Natural killer cell (primary cell): ENCODE measurements at regions not wholly inside any gene's neighbourhood (a gene's known extent, or its start where the extent isn't known, plus 50 kb on each side); places are given as distances from the start of the nearest gene placed in this dataset.

Source experiments
- ATAC-seq, 3 donors: fragments of 150-1000 bp in 2 of 3; fragments of 200-7000 bp in 1 of 3; cut with Tn5 transposase; 1 replicate in 1 of 3; 2 replicates in 2 of 3; pipeline ENCODE4 v1.10.0; 2021; ENCODE audit warnings: mild to moderate bottlenecking in 2 of 3, moderate library complexity in 2 of 3
- DNase-seq, 2 donors: peaks; one replicate each; pipeline versions ENCODE4 v3.0.0 to v3.0.0-alpha.2; 2013 to 2021; ENCODE audit warnings: mixed read lengths in 1 of 2
- H3K27ac ChIP-seq: one replicate; pipeline ENCODE4 v1.5.1; 2013; ENCODE audit warnings: mild to moderate bottlenecking, low read length
- H3K27me3 ChIP-seq: one replicate; pipeline ENCODE4 v1.6.1; 2013; ENCODE audit warnings: low read length; ENCODE audit not compliant: control insufficient read depth, insufficient read depth
- H3K36me3 ChIP-seq: one replicate; pipeline ENCODE4 v1.6.1; 2013; ENCODE audit warnings: low read length; ENCODE audit not compliant: control insufficient read depth, insufficient read depth
- H3K4me1 ChIP-seq: one replicate; pipeline ENCODE4 v1.6.1; 2013; ENCODE audit warnings: low read length; ENCODE audit not compliant: control insufficient read depth, insufficient read depth
- H3K4me3 ChIP-seq: one replicate; pipeline ENCODE4 v1.5.1; 2013; ENCODE audit warnings: low read length
- H3K9me3 ChIP-seq: one replicate; pipeline ENCODE4 v1.6.1; 2013; ENCODE audit warnings: low read length; ENCODE audit not compliant: control insufficient read depth, insufficient read depth
- H3K27ac Mint-ChIP-seq, 2 donors: one replicate each; pipeline ENCODE4 v1.8.0; 2022; ENCODE audit warnings: mild to moderate bottlenecking in 2 of 2, mixed read lengths in 2 of 2, moderate library complexity in 1 of 2
- H3K27me3 Mint-ChIP-seq, 2 donors: one replicate each; pipeline ENCODE4 v1.8.0; 2022; ENCODE audit warnings: low read depth in 2 of 2, mixed read lengths in 2 of 2
- H3K36me3 Mint-ChIP-seq: one replicate; pipeline ENCODE4 v1.8.0; 2022; ENCODE audit warnings: mixed read lengths
- H3K4me1 Mint-ChIP-seq, 2 donors: one replicate each; pipeline ENCODE4 v1.8.0; 2022; ENCODE audit warnings: mixed read lengths in 2 of 2
- H3K4me3 Mint-ChIP-seq: one replicate; pipeline ENCODE4 v1.8.0; 2022; ENCODE audit warnings: mild to moderate bottlenecking, moderate library complexity, mixed read lengths
- H3K9me3 Mint-ChIP-seq, 2 donors: one replicate each; pipeline ENCODE4 v1.8.0; 2022; ENCODE audit warnings: mixed read lengths in 2 of 2
- WGBS: methylation state at CpG from one replicate; pipeline ENCODE4 v1.1.7; 2013; ENCODE audit warnings: missing lambda C conversion rate; ENCODE audit not compliant: insufficient coverage; 5-methylcytosine and 5-hydroxymethylcytosine counted together
- intact Hi-C: fragments of 100-400 bp; cut with micrococcal nuclease; formaldehyde crosslinking; loops from one replicate; pipeline ENCODE4 v1.14.2; 2022
- TF ChIP-seq, protein P1 (sequence below): fragments of 200-600 bp; IDR thresholded peaks from one replicate; pipeline ENCODE4 v1.8.0; 2022; ENCODE audit warnings: antibody characterized with exemption

GRCh38 chr16:61194573-61194972, 841.7 kb downstream of the CDH8 start:
- no peaks in the 10 kb centered on the region for H3K4me1 ChIP-seq
- TF ChIP-seq, protein P1, sequence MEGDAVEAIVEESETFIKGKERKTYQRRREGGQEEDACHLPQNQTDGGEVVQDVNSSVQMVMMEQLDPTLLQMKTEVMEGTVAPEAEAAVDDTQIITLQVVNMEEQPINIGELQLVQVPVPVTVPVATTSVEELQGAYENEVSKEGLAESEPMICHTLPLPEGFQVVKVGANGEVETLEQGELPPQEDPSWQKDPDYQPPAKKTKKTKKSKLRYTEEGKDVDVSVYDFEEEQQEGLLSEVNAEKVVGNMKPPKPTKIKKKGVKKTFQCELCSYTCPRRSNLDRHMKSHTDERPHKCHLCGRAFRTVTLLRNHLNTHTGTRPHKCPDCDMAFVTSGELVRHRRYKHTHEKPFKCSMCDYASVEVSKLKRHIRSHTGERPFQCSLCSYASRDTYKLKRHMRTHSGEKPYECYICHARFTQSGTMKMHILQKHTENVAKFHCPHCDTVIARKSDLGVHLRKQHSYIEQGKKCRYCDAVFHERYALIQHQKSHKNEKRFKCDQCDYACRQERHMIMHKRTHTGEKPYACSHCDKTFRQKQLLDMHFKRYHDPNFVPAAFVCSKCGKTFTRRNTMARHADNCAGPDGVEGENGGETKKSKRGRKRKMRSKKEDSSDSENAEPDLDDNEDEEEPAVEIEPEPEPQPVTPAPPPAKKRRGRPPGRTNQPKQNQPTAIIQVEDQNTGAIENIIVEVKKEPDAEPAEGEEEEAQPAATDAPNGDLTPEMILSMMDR, result no peak
- Mint-ChIP-seq H3K9me3 (peaks cover 14 to 17% of the 10 kb centered on the region in 2 donors), H3K4me1 (no peaks in the 10 kb centered on the region), H3K27ac (no peak overlapping the region), H3K4me3 (no peak overlapping the region), H3K36me3 (peaks cover 17% of the 10 kb centered on the region), H3K27me3 (no peaks in the 10 kb centered on the region)
- peaks cover 2% of the 10 kb centered on the region for H3K9me3 ChIP-seq
- no peak overlapping the region for H3K27ac ChIP-seq
- intact Hi-C loops, result no loop called here
- DNase-seq (no peak), ATAC-seq (no peak)
- H3K27me3 ChIP-seq, result no peaks in the 10 kb centered on the region
- no peaks in the 10 kb centered on the region for H3K36me3 ChIP-seq
- no peak overlapping the region for H3K4me3 ChIP-seq

GRCh38 chr16:61182391-61182790, 853.8 kb downstream of the CDH8 start:
- peaks cover 3% of the 10 kb centered on the region for H3K9me3 ChIP-seq
- no peaks in the 10 kb centered on the region for H3K27me3 ChIP-seq
- ATAC-seq (no peak), DNase-seq (no peak)
- Mint-ChIP-seq H3K9me3 (peaks cover 3 to 11% of the 10 kb centered on the region in 2 donors), H3K36me3 (no peaks in the 10 kb centered on the region), H3K27ac (no peak overlapping the region), H3K27me3 (no peaks in the 10 kb centered on the region), H3K4me3 (no peak overlapping the region), H3K4me1 (no peaks in the 10 kb centered on the region)
- TF ChIP-seq, protein P1, result no peak
- H3K4me1 ChIP-seq, result no peaks in the 10 kb centered on the region
- H3K27ac ChIP-seq, result no peak overlapping the region
- 56% methylated on average over 1 of the region's 1 CpG for WGBS
- H3K4me3 ChIP-seq, result no peak overlapping the region
- intact Hi-C loops, result no loop called here
- no peaks in the 10 kb centered on the region for H3K36me3 ChIP-seq

DNA sequence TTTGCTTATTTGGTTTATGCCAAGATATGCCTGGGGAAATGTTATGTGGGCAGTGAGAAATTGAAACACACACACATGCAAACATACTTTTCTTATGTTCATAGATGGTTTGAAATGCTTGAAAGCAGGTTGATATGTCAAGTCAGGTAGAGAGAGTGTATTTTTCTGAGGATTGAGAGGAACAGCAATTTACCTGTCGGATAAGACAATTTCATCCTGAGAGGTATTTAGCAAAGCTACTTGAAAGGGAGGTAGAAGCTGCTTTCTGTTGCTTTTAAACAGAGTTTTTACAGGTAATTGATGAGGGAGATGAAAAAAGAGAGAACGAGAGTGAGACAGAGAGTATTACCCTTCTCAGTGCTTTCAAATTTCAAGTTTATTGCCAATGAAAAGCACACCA, 854.3 kb downstream of the CDH8 start:
- Mint-ChIP-seq H3K27ac (no peak overlapping the region), H3K9me3 (peaks cover 3 to 14% of the 10 kb centered on the region in 2 donors), H3K4me1 (no peaks in the 10 kb centered on the region), H3K4me3 (no peak overlapping the region), H3K27me3 (no peaks in the 10 kb centered on the region), H3K36me3 (no peaks in the 10 kb centered on the region)
- intact Hi-C loops, result no loop called here
- Histone ChIP-seq H3K4me1 (no peaks in the 10 kb centered on the region), H3K9me3 (peaks cover 3% of the 10 kb centered on the region), H3K4me3 (no peak overlapping the region), H3K27ac (no peak overlapping the region), H3K27me3 (no peaks in the 10 kb centered on the region), H3K36me3 (no peaks in the 10 kb centered on the region)
- ATAC-seq (no peak), DNase-seq (no peak)
- TF ChIP-seq, protein P1, result no peak
- 63% methylated on average over 2 of the region's 2 CpGs for WGBS

DNA sequence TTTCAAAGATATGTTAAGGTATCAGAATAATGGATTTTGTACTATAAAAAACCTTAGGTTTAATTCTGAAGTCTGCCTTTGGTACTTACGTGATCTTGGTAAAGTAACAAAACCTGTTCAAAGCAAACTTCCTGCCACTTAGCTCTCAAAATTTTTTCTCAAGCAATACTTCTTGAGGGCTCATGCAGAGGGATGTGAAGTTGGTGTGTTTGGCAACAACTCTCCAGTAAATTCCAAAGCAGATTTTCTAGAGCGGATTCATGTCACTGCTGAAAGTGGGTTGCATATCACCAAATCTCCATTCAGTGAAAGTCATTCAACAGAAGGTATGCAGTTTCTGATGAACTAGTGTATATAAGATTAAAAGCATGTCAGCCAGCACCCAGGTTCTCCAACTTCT, 856.7 kb downstream of the CDH8 start:
- 92% methylated on average over 2 of the region's 2 CpGs for WGBS
- H3K27ac Mint-ChIP-seq, result no peak overlapping the region
- intact Hi-C loops, result no loop called here
- Histone ChIP-seq H3K27ac (no peak overlapping the region), H3K9me3 (peaks cover 3% of the 10 kb centered on the region), H3K4me3 (no peak overlapping the region), H3K4me1 (no peaks in the 10 kb centered on the region), H3K36me3 (no peaks in the 10 kb centered on the region), H3K27me3 (no peaks in the 10 kb centered on the region)
- peaks cover 6% of the 10 kb centered on the region for H3K36me3 Mint-ChIP-seq
- H3K9me3 Mint-ChIP-seq, result peaks cover 10 to 22% of the 10 kb centered on the region in 2 donors
- ATAC-seq (no peak), DNase-seq (no peak)
- H3K4me1 Mint-ChIP-seq, result no peaks in the 10 kb centered on the region
- no peaks in the 10 kb centered on the region for H3K27me3 Mint-ChIP-seq
- no peak overlapping the region for H3K4me3 Mint-ChIP-seq
- TF ChIP-seq, protein P1, result no peak
